ENCODE measurements at regions not wholly inside any gene's neighbourhood (a gene's known extent, or its start where the extent isn't known, plus 50 kb on each side); places are given as distances from the start of the nearest gene placed in this dataset.

DNA sequence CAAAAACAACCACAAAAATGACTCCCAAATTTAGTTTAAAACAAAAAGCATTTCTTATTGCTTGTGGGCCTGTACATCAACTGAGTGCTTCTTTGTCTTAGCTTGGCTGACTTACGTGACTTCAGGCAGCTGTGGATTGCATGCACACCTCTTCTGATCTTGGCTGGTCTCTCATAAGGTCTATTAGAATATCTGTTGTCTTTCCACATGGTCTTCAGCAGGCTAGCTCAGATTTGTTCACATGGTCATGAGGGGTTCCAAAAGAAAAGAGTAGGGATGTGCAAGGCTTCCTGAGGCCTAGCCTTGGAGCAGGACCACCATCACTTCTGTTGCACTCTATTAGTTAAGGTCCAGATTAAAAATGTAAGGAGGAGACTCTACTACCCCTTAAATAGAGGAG lies 120.1 kb downstream of the LRRC70 start:
- DNase-seq, result no peak

DNA sequence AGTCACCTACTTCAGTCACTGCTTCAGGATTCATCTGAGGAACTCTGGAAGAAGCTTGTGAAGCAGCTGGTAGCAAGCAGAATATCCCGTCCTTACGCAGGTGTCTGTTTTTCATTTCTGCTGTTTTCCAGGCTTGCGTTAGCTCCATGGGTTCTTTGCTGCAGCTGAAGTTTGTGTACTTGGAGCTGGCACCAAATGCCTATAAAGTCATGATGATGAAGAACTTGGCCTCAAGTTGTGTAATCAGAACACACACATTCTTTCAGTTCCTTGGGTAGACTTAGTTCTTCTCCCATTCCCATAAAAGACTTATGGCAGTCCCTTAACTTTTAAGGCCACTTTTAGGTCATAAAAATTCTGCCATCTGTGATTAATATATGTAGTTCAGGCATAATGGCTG lies 116.7 kb downstream of the LRRC70 start:
- no peak for DNase-seq

DNA sequence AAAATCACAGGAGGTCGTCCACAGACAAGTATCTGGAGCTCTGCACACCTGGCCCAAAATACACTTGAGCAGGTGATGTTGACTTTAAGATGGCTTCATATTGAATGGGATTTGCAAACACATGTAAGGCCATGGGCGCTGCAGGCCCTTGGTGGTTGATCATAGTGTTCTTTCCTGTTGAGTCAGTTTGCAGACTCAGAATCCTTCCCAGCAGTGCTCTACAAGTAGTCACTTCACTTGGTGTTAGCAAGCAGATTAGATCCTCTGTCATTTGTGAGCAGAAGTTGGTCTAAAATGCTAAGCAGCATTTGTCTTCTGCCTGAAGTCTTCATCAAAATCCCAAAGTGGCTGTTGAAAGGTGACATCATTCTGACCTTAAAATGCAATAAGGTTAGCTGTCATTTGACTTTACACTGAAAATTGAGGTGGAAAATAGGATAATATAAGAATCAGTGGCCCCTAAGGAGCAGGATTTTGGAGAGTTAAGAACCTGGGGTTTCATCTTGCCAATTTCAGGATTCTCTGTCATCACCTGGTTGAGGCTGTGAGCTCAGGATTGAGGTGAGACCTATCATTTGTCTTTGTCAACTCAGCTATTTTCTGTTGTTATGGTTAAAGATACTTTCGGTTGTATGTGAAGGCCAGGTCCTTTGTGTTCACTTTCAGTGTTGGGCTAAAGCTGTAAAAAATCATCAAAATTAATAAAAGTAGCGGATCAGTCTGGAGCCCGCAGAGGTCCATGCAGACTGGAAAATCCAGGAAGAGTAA lies 114.5 kb downstream of the LRRC70 start:
- DNase-seq, result no peak

GRCh38 chr5:62691946-62692345 lies 113.3 kb downstream of the LRRC70 start:
- DNase-seq, result no peak

GRCh38 chr5:62690421-62690820 lies 111.8 kb downstream of the LRRC70 start:
- no peak for DNase-seq

DNA sequence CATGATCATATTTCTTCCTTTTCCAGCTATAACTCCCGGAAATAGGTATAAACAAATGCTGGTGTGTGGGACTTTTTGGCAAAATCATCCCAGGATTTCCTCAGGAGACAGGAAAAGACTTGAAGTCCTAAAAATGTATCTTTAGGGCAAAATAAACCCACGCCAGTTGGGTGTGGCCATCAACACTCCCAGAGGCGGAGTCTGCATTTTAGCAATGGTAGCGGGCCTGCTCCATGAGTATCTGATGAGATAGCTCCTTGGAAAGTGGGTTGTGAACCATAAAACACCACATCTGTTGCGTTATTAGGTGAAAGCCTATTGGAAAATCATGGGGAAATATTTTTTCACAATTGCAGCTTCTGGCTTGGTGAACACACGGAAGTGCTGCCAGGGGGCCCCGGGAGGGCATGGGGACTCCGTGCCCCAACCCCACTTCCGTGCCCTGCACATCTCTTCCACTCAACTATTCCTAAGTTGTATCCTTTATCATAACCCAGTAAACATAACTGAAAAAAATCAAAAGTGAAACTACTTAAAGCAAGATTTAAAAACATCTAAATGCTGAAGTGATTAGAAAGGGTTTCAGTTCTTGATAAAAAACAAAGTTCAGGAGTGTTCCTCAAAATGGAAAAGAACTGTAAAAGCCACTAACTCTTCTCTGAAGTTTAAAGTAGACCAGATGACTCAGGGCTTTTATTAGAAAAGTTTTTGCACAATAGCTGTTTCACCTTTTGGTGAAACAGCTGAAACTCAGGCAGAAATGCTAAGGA lies 111.2 kb downstream of the LRRC70 start:
- peak in 1 of 2 experiments; percentile 28 for DNase-seq

GRCh38 chr5:62686692-62687091 lies 108.1 kb downstream of the LRRC70 start:
- no peak for DNase-seq

GRCh38 chr5:62685221-62685620 lies 106.6 kb downstream of the LRRC70 start:
- DNase-seq, result no peak

DNA sequence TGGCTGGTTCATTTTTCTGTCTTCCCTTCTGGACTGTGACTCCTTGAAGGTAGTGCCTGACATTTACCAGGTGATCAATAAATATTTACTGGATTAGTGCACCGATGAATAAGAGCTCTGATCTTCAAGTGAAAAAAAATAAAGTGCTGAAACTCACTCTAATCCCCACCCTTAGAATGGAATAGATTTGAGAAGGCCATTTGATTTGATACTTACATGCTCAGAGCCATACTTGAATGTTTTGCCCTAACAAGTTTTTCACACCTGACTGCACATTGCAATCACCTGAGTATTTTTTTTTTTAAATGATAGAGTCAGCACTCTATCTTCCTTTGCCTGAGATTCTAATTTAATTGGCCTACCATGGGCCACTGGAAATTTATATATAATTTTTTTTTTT lies 105.7 kb downstream of the LRRC70 start:
- DNase-seq, result no peak

DNA sequence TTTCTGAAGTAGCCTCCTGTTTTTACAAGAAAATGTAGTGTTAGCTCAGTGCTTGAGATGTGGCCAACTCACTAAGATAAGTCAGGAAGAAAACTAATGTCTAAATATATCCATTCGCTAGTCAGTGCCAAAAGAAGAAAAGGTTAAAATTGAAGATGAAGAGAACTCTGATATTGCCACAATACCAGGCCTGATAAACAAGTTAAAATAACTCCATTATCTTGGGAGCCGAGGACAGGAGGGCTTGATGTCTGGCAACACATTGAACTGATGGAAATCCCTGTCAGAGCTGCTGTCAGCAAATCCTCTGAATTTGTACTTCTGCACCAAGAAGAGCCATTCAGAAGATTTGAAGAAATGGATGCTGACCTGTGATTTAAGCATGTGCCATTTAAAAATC lies 103.4 kb downstream of the LRRC70 start:
- no peak for DNase-seq

- DNase-seq, result no peak
Measured at GRCh38 chr5:62681117-62681850, 102.7 kb downstream of the LRRC70 start.

- DNase-seq, result no peak
Measured at GRCh38 chr5:62680121-62680520, 101.5 kb downstream of the LRRC70 start.
